NCI-H2196 (cell line): ENCODE measurements at regions not wholly inside any gene's neighbourhood (a gene's known extent, or its start where the extent isn't known, plus 50 kb on each side); places are given as distances from the start of the nearest gene placed in this dataset.

ENCODE experiments used
- DNase-seq: peaks from one replicate; lab custom pipeline; 2025; ENCODE audit not compliant: unreplicated experiment; lab: John Stamatoyannopoulos, UW

GRCh38 chr5:23253621-23254198 is 253.7 kb upstream of the PRDM9 start:
- no peak for DNase-seq

GRCh38 chr5:23242891-23243290 is 264.5 kb upstream of the PRDM9 start:
- DNase-seq, result no peak

GRCh38 chr5:23235246-23235645 is 272.2 kb upstream of the PRDM9 start:
- DNase-seq, result no peak

- DNase-seq, result no peak
These were observed 273.2 kb upstream of the PRDM9 start for GRCh38 chr5:23234197-23234596.

GRCh38 chr5:23223846-23224245 is 283.6 kb upstream of the PRDM9 start:
- DNase-seq, result no peak

- no peak for DNase-seq
These were observed 285.6 kb upstream of the PRDM9 start for GRCh38 chr5:23221831-23222230.

- no peak for DNase-seq
These were observed 290.2 kb upstream of the PRDM9 start for GRCh38 chr5:23217159-23217558.

GRCh38 chr5:23216345-23216744 is 291.1 kb upstream of the PRDM9 start:
- no peak for DNase-seq

- peak; percentile 38 for DNase-seq
These were observed 298.4 kb upstream of the PRDM9 start for GRCh38 chr5:23208959-23209431.

- DNase-seq, result no peak
These were observed 303.3 kb upstream of the PRDM9 start for GRCh38 chr5:23204111-23204510.

- no peak for DNase-seq
These were observed 316.7 kb upstream of the CDH12 start for GRCh38 chr5:23169660-23170416.

- DNase-seq, result no peak
These were observed 311.8 kb upstream of the CDH12 start for GRCh38 chr5:23164971-23165370.

GRCh38 chr5:23158179-23158578 is 305.0 kb upstream of the CDH12 start:
- DNase-seq, result no peak

GRCh38 chr5:23157716-23158115 is 304.6 kb upstream of the CDH12 start:
- DNase-seq, result no peak

GRCh38 chr5:23157169-23157568 is 304.0 kb upstream of the CDH12 start:
- DNase-seq, result no peak

- no peak for DNase-seq
These were observed 294.5 kb upstream of the CDH12 start for GRCh38 chr5:23147625-23148024.

GRCh38 chr5:23146183-23146582 is 293.0 kb upstream of the CDH12 start:
- no peak for DNase-seq

- no peak for DNase-seq
These were observed 286.4 kb upstream of the CDH12 start for GRCh38 chr5:23139338-23140171.

- DNase-seq, result no peak
These were observed 283.8 kb upstream of the CDH12 start for GRCh38 chr5:23136958-23137357.

- DNase-seq, result no peak
These were observed 279.1 kb upstream of the CDH12 start for GRCh38 chr5:23132231-23132630.

GRCh38 chr5:23112237-23112636 is 259.1 kb upstream of the CDH12 start:
- no peak for DNase-seq

- DNase-seq, result no peak
These were observed 251.9 kb upstream of the CDH12 start for GRCh38 chr5:23105021-23105420.
